Trophoblast cell (in vitro differentiated cells and primary cell): ENCODE measurements at regions not wholly inside any gene's neighbourhood (a gene's known extent, or its start where the extent isn't known, plus 50 kb on each side); places are given as distances from the start of the nearest gene placed in this dataset.

ENCODE experiments used
- DNase-seq, 2 donors: peaks; one replicate each; pipeline ENCODE4 v3.0.0-alpha.2; 2016
- H2AFZ ChIP-seq: 2 replicates; pipeline ENCODE4 v1.6.1; 2013; ENCODE audit warnings: low read length, moderate library complexity, mild to moderate bottlenecking; ENCODE audit not compliant: insufficient read depth, poor library complexity
- H2AK5ac ChIP-seq: 2 replicates; pipeline ENCODE4 v1.6.1; 2013; ENCODE audit warnings: mild to moderate bottlenecking, low read length
- H2BK120ac ChIP-seq: 2 replicates; pipeline ENCODE4 v1.6.1; 2013; ENCODE audit warnings: low read length, mild to moderate bottlenecking, moderate library complexity; ENCODE audit not compliant: insufficient read depth, poor library complexity
- H2BK12ac ChIP-seq: 2 replicates; pipeline ENCODE4 v1.6.1; 2013; ENCODE audit warnings: mild to moderate bottlenecking, low read length, moderate library complexity
- H2BK5ac ChIP-seq: 2 replicates; pipeline ENCODE4 v1.6.1; 2013; ENCODE audit warnings: low read length, low read depth, moderate library complexity, mild to moderate bottlenecking; ENCODE audit not compliant: poor library complexity
- H3K14ac ChIP-seq: 2 replicates; pipeline ENCODE4 v1.6.1; 2013; ENCODE audit warnings: mild to moderate bottlenecking, low read length
- H3K18ac ChIP-seq: 2 replicates; pipeline ENCODE4 v1.6.1; 2013; ENCODE audit warnings: mild to moderate bottlenecking, low read length
- H3K23ac ChIP-seq: 2 replicates; pipeline ENCODE4 v1.6.1; 2013; ENCODE audit warnings: low read length
- H3K27ac ChIP-seq: 2 replicates; pipeline ENCODE4 v1.5.1; 2013; ENCODE audit warnings: low read depth, mild to moderate bottlenecking, inconsistent platforms, low read length, moderate library complexity
- H3K27me3 ChIP-seq: 2 replicates; pipeline ENCODE4 v1.6.1; 2013; ENCODE audit warnings: inconsistent platforms, mild to moderate bottlenecking, low read length, moderate library complexity; ENCODE audit not compliant: insufficient read depth
- H3K36me3 ChIP-seq, 2 experiments: 1 replicate in 1 of 2; 2 replicates in 1 of 2; pipeline ENCODE4 v1.6.1; 2013; ENCODE audit warnings: low read length in 2 of 2, mild to moderate bottlenecking in 2 of 2, moderate library complexity in 1 of 2; ENCODE audit not compliant: insufficient read depth in 2 of 2, control insufficient read depth in 1 of 2
- H3K4ac ChIP-seq: 2 replicates; pipeline ENCODE4 v1.6.1; 2013; ENCODE audit warnings: low read depth, mild to moderate bottlenecking, low read length, moderate library complexity
- H3K4me1 ChIP-seq, 2 experiments: 1 replicate in 1 of 2; 2 replicates in 1 of 2; pipeline ENCODE4 v1.6.1; 2013; ENCODE audit warnings: low read length in 2 of 2, mild to moderate bottlenecking in 2 of 2, moderate library complexity in 1 of 2; ENCODE audit not compliant: insufficient read depth in 2 of 2, control insufficient read depth in 1 of 2
- H3K4me2 ChIP-seq: 2 replicates; pipeline ENCODE4 v1.6.1; 2013; ENCODE audit warnings: inconsistent platforms, mild to moderate bottlenecking, low read length, moderate library complexity
- H3K4me3 ChIP-seq: 2 replicates; pipeline ENCODE4 v1.5.1; 2013; ENCODE audit warnings: mild to moderate bottlenecking, low read depth, low read length, inconsistent platforms
- H3K79me1 ChIP-seq: one replicate; pipeline ENCODE4 v1.6.1; 2013; ENCODE audit warnings: low read length
- H3K79me2 ChIP-seq: 2 replicates; pipeline ENCODE4 v1.6.1; 2013; ENCODE audit warnings: low read length, mild to moderate bottlenecking; ENCODE audit not compliant: control insufficient read depth, insufficient read depth, poor library complexity
- H3K9ac ChIP-seq: 2 replicates; pipeline ENCODE4 v1.6.1; 2013; ENCODE audit warnings: mild to moderate bottlenecking, low read length
- H3K9me3 ChIP-seq: 2 replicates; pipeline ENCODE4 v1.6.1; 2013; ENCODE audit warnings: low read depth, mild to moderate bottlenecking, control low read depth, inconsistent platforms, low read length; ENCODE audit not compliant: insufficient read depth
- H4K12ac ChIP-seq: 2 replicates; pipeline ENCODE4 v1.6.1; 2013; ENCODE audit warnings: low read depth, mild to moderate bottlenecking, low read length, moderate library complexity
- H4K8ac ChIP-seq: 2 replicates; pipeline ENCODE4 v1.6.1; 2013; ENCODE audit warnings: low read depth, mild to moderate bottlenecking, low read length, moderate library complexity
- H4K91ac ChIP-seq: one replicate; pipeline ENCODE4 v1.6.1; 2013; ENCODE audit warnings: low read depth, mild to moderate bottlenecking, low read length, moderate library complexity
- WGBS: extraction: QIAGEN DNeasy Blood & Tissue Kit; methylation state at CpG from one replicate; pipeline ENCODE4 v1.1.7; 2013; ENCODE audit warnings: missing lambda C conversion rate; ENCODE audit not compliant: insufficient read length, insufficient coverage; ENCODE audit errors: extremely low coverage; 5-methylcytosine and 5-hydroxymethylcytosine counted together

DNA sequence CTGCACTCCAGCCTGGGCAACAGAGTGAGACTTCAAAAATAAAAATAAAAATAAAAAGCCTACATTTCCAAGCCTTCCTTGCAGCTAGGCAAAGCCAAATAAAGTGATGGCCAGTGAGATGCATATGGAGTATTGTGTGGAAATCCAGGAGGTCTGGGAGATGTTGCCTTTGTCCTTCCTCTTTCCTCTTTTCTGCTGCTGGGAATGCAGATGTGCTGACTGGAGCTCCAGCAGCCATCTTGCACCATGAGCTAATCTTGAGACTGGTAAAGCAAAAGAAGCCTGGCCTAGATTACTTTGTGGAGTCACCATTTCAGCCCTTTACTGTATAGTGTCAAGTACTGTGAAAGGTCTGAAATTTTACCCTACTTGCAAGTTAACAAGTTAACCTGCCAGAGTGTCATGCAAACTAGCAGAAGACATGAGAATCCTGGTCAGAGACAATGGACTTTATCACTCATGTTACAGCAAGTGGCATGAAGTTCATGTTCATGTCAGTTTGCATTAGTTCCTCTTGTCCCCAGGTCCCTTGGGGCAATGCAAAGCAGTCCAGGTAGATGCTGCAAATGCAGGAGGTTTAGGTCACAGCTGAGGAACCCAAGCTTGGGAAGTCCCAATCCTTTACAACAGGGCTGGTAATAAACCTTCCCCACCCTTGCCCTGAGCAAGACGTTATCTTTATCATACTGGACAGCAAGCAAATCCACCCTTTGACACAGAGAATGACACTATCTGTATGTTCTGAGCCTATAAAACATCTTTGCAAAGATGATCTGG is 103.1 kb downstream of the TLE3 start:
- DNase-seq: peak; percentile 16 to 37
- no peaks in the 10 kb centered on the region for H3K79me1 ChIP-seq

DNA sequence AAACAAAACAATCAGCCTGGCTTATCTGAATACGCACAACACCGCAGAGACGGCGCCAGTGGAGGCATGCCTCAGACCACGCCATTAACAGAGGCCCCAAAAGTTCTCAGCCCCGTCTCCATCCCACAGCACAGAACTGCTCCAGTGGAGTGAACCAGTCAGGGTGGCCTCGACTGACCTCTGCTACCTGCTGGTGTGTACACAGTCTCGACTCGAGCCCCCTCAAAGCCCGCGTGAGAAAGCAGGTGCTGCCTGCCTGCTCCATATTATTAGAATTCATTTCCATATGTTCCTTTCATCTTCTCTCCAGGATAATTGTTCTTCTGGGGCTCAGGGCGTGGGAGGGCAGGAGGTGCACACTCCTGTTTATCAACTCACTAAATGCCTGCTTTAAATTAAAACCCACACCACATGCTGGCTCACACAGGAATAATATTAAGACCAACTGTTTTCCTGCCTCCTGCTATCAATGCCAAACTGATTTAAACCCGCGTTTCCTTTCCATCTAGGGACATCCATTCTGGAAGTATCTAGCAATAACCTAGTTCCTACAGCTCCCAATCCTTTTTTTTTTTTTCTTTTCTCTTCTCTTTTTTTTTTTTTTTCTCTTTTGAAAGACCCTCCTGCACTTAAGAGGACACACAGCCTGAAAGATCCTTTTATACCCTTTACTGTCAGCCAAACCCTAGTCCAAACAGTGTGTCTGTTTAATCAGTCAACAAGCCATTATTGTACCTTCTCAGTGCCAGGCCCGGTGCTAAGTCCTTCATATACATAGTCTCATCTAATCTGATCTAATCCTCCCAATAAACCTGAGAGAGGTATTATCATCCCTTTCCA is 101.2 kb downstream of the TLE3 start:
- no peak overlapping the region for H2AK5ac ChIP-seq
- no peak overlapping the region for H3K18ac ChIP-seq
- DNase-seq: no peak
- peaks cover 2% of the 10 kb centered on the region for H3K9me3 ChIP-seq
- no peak overlapping the region for H2AFZ ChIP-seq
- no peak overlapping the region for H2BK120ac ChIP-seq
- no peak overlapping the region for H3K27ac ChIP-seq
- H2BK5ac ChIP-seq: no peak overlapping the region
- H3K36me3 ChIP-seq: no peaks in the 10 kb centered on the region
- no peak overlapping the region for H4K91ac ChIP-seq
- H3K23ac ChIP-seq: no peak overlapping the region
- no peak overlapping the region for H4K12ac ChIP-seq
- no peak overlapping the region for H3K9ac ChIP-seq
- H3K4me3 ChIP-seq: no peak overlapping the region
- no peaks in the 10 kb centered on the region for H3K79me1 ChIP-seq
- no CpG with 5 or more reads among the region's 15 CpGs for WGBS
- H4K8ac ChIP-seq: no peak overlapping the region
- H3K4ac ChIP-seq: no peak overlapping the region
- no peak overlapping the region for H3K4me2 ChIP-seq
- no peak overlapping the region for H2BK12ac ChIP-seq
- no peaks in the 10 kb centered on the region for H3K27me3 ChIP-seq
- no peaks in the 10 kb centered on the region for H3K4me1 ChIP-seq
- no peak overlapping the region for H3K14ac ChIP-seq
- no peaks in the 10 kb centered on the region for H3K79me2 ChIP-seq

More for the DNA sequence above, 103.1 kb downstream of the TLE3 start:
- Histone ChIP-seq H2AFZ (no peak overlapping the region), H2BK12ac (no peak overlapping the region), H3K4me3 (no peak overlapping the region), H3K36me3 (no peaks in the 10 kb centered on the region), H3K27ac (no peak overlapping the region), H3K4me1 (no peaks in the 10 kb centered on the region), H4K91ac (no peak overlapping the region), H3K4me2 (no peak overlapping the region), H2AK5ac (no peak overlapping the region), H3K9me3 (peaks cover 2% of the 10 kb centered on the region), H3K18ac (no peak overlapping the region), H3K14ac (no peak overlapping the region), H2BK5ac (no peak overlapping the region), H4K12ac (no peak overlapping the region), H3K4ac (no peak overlapping the region), H2BK120ac (no peak overlapping the region), H3K23ac (no peak overlapping the region), H3K79me2 (no peaks in the 10 kb centered on the region), H4K8ac (no peak overlapping the region), H3K9ac (no peak overlapping the region), H3K27me3 (no peaks in the 10 kb centered on the region)
- no CpG with 5 or more reads among the region's 1 CpG for WGBS

DNA sequence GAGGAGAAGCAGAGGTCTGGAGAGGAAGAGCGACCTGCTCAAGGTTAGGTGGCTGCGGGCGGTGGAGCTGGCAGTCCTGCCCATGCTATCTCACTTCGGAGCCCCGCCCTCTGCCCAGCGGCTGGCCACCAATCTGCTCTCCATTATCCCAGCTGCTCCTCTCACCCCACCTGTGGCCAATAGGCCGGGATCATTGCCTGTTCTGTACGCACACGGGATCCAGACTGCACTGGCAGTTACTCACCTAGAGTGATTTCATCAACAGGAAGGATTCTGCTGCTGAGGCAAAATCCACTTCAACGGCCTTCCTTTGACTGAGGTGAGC is 100.6 kb downstream of the TLE3 start:
- no peak overlapping the region for H2AFZ ChIP-seq
- H3K4me2 ChIP-seq: no peak overlapping the region
- no peaks in the 10 kb centered on the region for H3K79me2 ChIP-seq
- DNase-seq: no peak
- H3K27ac ChIP-seq: no peak overlapping the region
- H3K14ac ChIP-seq: no peak overlapping the region
- H3K9me3 ChIP-seq: peaks cover 2% of the 10 kb centered on the region
- no peak overlapping the region for H3K9ac ChIP-seq
- H4K8ac ChIP-seq: no peak overlapping the region
- no peak overlapping the region for H3K18ac ChIP-seq
- H3K4me1 ChIP-seq: no peaks in the 10 kb centered on the region
- no CpG with 5 or more reads among the region's 10 CpGs for WGBS
- H3K79me1 ChIP-seq: no peaks in the 10 kb centered on the region
- no peak overlapping the region for H3K23ac ChIP-seq
- no peak overlapping the region for H2BK5ac ChIP-seq
- H3K4ac ChIP-seq: no peak overlapping the region
- H2AK5ac ChIP-seq: no peak overlapping the region
- no peaks in the 10 kb centered on the region for H3K27me3 ChIP-seq
- no peak overlapping the region for H4K12ac ChIP-seq
- no peaks in the 10 kb centered on the region for H3K36me3 ChIP-seq
- H4K91ac ChIP-seq: no peak overlapping the region
- H2BK120ac ChIP-seq: no peak overlapping the region
- H2BK12ac ChIP-seq: no peak overlapping the region
- no peak overlapping the region for H3K4me3 ChIP-seq
